ENCODE measurements at regions not wholly inside any gene's neighbourhood (a gene's known extent, or its start where the extent isn't known, plus 50 kb on each side); places are given as distances from the start of the nearest gene placed in this dataset.

DNA sequence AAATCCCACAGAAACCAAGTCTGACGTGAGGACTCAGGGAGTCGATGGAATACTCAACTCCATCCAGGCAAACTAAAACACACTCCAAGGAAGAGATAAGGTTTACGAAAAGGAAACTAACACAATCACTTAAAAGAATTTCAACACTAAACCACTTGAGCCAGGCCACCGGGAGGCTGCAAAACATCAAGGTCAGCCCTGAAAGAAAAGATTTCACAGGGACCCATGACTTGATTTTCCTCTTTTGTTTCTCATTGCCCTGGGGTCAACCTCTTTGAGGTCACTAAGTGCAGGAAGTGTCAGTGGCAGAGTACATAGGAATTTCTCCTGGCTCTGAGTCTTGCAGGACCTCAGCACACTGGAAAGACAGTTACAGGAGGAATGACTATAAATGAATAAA lies 77.8 kb upstream of the TARS1 start:
- intact Hi-C loops (cut with micrococcal nuclease; ENCODE audit: unreplicated experiment) = no loop called here
- CTCF ChIA-PET = no interaction called here
- DNase-seq = no peak
- no peak overlapping the region for H3K27ac Mint-ChIP-seq (ENCODE audit: unreplicated experiment)
- H3K4me1 Mint-ChIP-seq (ENCODE audit: low read depth, unreplicated experiment) = no peaks in the 10 kb centered on the region
- H3K9me3 Mint-ChIP-seq (ENCODE audit: low read depth, unreplicated experiment) = no peaks in the 10 kb centered on the region
- H3K36me3 Mint-ChIP-seq (ENCODE audit: insufficient read depth, unreplicated experiment) = no peaks in the 10 kb centered on the region
- H3K4me3 Mint-ChIP-seq (ENCODE audit: low read depth, unreplicated experiment) = no peak overlapping the region
- TF ChIP-seq CTCF (IDR thresholded peaks at IDR 0.05; ENCODE audit: unreplicated experiment) = no peak
- BruUV-seq (replicated peaks) = no TSS peak
- H3K27me3 Mint-ChIP-seq (ENCODE audit: unreplicated experiment) = no peaks in the 10 kb centered on the region

- Mint-ChIP-seq H3K4me3 (ENCODE audit: low read depth, unreplicated experiment) (no peak overlapping the region), H3K9me3 (ENCODE audit: low read depth, unreplicated experiment) (no peaks in the 10 kb centered on the region), H3K27ac (ENCODE audit: unreplicated experiment) (no peak overlapping the region), H3K36me3 (ENCODE audit: insufficient read depth, unreplicated experiment) (no peaks in the 10 kb centered on the region), H3K27me3 (ENCODE audit: unreplicated experiment) (no peaks in the 10 kb centered on the region), H3K4me1 (ENCODE audit: low read depth, unreplicated experiment) (no peaks in the 10 kb centered on the region)
- no peak for DNase-seq
- TF ChIP-seq CTCF (IDR thresholded peaks at IDR 0.05; ENCODE audit: unreplicated experiment) = no peak
- no TSS peak for BruUV-seq (replicated peaks)
- CTCF ChIA-PET = no interaction called here
- intact Hi-C loops (cut with micrococcal nuclease; ENCODE audit: unreplicated experiment) = no loop called here
Observed at GRCh38 chr5:33363537-33363936, 77.2 kb upstream of the TARS1 start.

- Mint-ChIP-seq H3K36me3 (ENCODE audit: insufficient read depth, unreplicated experiment) (no peaks in the 10 kb centered on the region), H3K4me3 (ENCODE audit: low read depth, unreplicated experiment) (no peak overlapping the region), H3K9me3 (ENCODE audit: low read depth, unreplicated experiment) (no peaks in the 10 kb centered on the region), H3K4me1 (ENCODE audit: low read depth, unreplicated experiment) (no peaks in the 10 kb centered on the region), H3K27ac (ENCODE audit: unreplicated experiment) (no peak overlapping the region), H3K27me3 (ENCODE audit: unreplicated experiment) (no peaks in the 10 kb centered on the region)
- TF ChIP-seq CTCF (IDR thresholded peaks at IDR 0.05; ENCODE audit: unreplicated experiment) = no peak
- BruUV-seq (replicated peaks) = no TSS peak
- intact Hi-C loops (cut with micrococcal nuclease; ENCODE audit: unreplicated experiment) = no loop called here
- no peak for DNase-seq
- CTCF ChIA-PET = no interaction called here
Observed at GRCh38 chr5:33364406-33364805, 76.4 kb upstream of the TARS1 start.

DNA sequence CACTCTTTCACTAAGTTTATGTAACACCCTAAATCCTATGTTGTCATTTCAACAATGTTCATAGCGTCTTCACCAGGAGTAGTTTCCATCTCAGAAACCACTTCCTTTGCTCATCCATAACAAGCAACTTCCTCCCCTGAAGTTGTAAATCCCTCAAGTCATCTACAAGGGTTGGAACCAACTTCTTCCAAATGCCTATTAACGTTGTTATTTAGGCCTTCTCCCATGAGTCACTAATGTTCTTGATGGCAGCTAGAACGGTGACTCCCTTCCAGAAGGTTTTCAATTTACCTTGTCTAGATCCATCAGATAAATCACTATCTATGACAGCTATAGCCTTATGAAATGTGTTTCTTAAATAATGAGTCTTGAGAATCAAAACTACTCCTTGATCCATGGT lies 73.3 kb upstream of the TARS1 start:
- no peaks in the 10 kb centered on the region for H3K27me3 Mint-ChIP-seq (ENCODE audit: unreplicated experiment)
- no peak overlapping the region for H3K4me3 Mint-ChIP-seq (ENCODE audit: low read depth, unreplicated experiment)
- intact Hi-C loops (cut with micrococcal nuclease; ENCODE audit: unreplicated experiment) = no loop called here
- BruUV-seq (replicated peaks) = no TSS peak
- H3K36me3 Mint-ChIP-seq (ENCODE audit: insufficient read depth, unreplicated experiment) = no peaks in the 10 kb centered on the region
- no peak for TF ChIP-seq CTCF (IDR thresholded peaks at IDR 0.05; ENCODE audit: unreplicated experiment)
- no peak overlapping the region for H3K27ac Mint-ChIP-seq (ENCODE audit: unreplicated experiment)
- DNase-seq = no peak
- H3K9me3 Mint-ChIP-seq (ENCODE audit: low read depth, unreplicated experiment) = peaks cover 6% of the 10 kb centered on the region
- CTCF ChIA-PET = no interaction called here
- H3K4me1 Mint-ChIP-seq (ENCODE audit: low read depth, unreplicated experiment) = no peaks in the 10 kb centered on the region
